Mesendoderm (in vitro differentiated cells): ENCODE measurements at regions not wholly inside any gene's neighbourhood (a gene's known extent, or its start where the extent isn't known, plus 50 kb on each side); places are given as distances from the start of the nearest gene placed in this dataset.

Experiments used
- DNase-seq: peaks from one replicate; pipeline ENCODE4 v3.0.0; 2013
- H2AK5ac ChIP-seq: 2 replicates; pipeline ENCODE4 v1.6.1; 2013; ENCODE audit warnings: low read length, inconsistent platforms
- H2BK120ac ChIP-seq: 2 replicates; pipeline ENCODE4 v1.6.1; 2013; ENCODE audit warnings: low read depth, mild to moderate bottlenecking, low read length, moderate library complexity, mixed read lengths
- H2BK15ac ChIP-seq: replicated peaks from 2 replicates; pipeline ENCODE4 v1.6.1; 2013; ENCODE audit warnings: low read depth, mild to moderate bottlenecking, moderate library complexity
- H2BK5ac ChIP-seq: 2 replicates; pipeline ENCODE4 v1.6.1; 2013; ENCODE audit warnings: low read length, inconsistent platforms
- H3K18ac ChIP-seq: 2 replicates; pipeline ENCODE4 v1.6.1; 2013; ENCODE audit warnings: mild to moderate bottlenecking, low read length, mixed read lengths
- H3K23ac ChIP-seq: one replicate; pipeline ENCODE4 v1.6.1; 2013; ENCODE audit warnings: low read length
- H3K27ac ChIP-seq: 2 replicates; pipeline ENCODE4 v1.5.1; 2013; ENCODE audit warnings: low read depth, mild to moderate bottlenecking, inconsistent platforms, low read length, moderate library complexity
- H3K27me3 ChIP-seq: 2 replicates; pipeline ENCODE4 v1.6.1; 2013; ENCODE audit warnings: low read length, control low read depth, mild to moderate bottlenecking, inconsistent platforms; ENCODE audit not compliant: insufficient read depth, poor library complexity
- H3K36me3 ChIP-seq: 2 replicates; pipeline ENCODE4 v1.6.1; 2013; ENCODE audit warnings: low read length, inconsistent platforms; ENCODE audit not compliant: control insufficient read depth, insufficient read depth
- H3K4ac ChIP-seq: one replicate; pipeline ENCODE4 v1.6.1; 2013; ENCODE audit warnings: low read depth, mild to moderate bottlenecking, low read length, moderate library complexity
- H3K4me1 ChIP-seq: 2 replicates; pipeline ENCODE4 v1.6.1; 2013; ENCODE audit warnings: low read depth, low read length, inconsistent platforms; ENCODE audit not compliant: control insufficient read depth
- H3K4me2 ChIP-seq: 2 replicates; pipeline ENCODE4 v1.6.1; 2013; ENCODE audit warnings: low read length
- H3K4me3 ChIP-seq: 2 replicates; pipeline ENCODE4 v1.5.1; 2013; ENCODE audit warnings: mild to moderate bottlenecking, low read length
- H3K56ac ChIP-seq: one replicate; pipeline ENCODE4 v1.6.1; 2013; ENCODE audit warnings: low read length
- H3K79me1 ChIP-seq: 2 replicates; pipeline ENCODE4 v1.6.1; 2013; ENCODE audit warnings: low read length, inconsistent platforms
- H3K79me2 ChIP-seq: 2 replicates; pipeline ENCODE4 v1.6.1; 2013; ENCODE audit warnings: mild to moderate bottlenecking, low read length; ENCODE audit not compliant: control insufficient read depth, insufficient read depth
- H3K9ac ChIP-seq: 2 replicates; pipeline ENCODE4 v1.6.1; 2013; ENCODE audit warnings: low read length, inconsistent platforms
- H4K5ac ChIP-seq: one replicate; pipeline ENCODE4 v1.6.1; 2013; ENCODE audit warnings: low read length
- H4K8ac ChIP-seq: one replicate; pipeline ENCODE4 v1.6.1; 2013; ENCODE audit warnings: low read depth, mild to moderate bottlenecking, control low read depth, low read length, moderate library complexity
- WGBS: extraction: QIAGEN DNeasy Blood & Tissue Kit; methylation state at CpG from one replicate; pipeline ENCODE4 v1.1.7; 2013; ENCODE audit warnings: low lambda C conversion rate, missing lambda C conversion rate; ENCODE audit not compliant: insufficient coverage; ENCODE audit errors: extremely low coverage; 5-methylcytosine and 5-hydroxymethylcytosine counted together

GRCh38 chr1:5685446-5686040 lies 306.7 kb downstream of the NPHP4 start:
- Histone ChIP-seq H3K9ac (no peak overlapping the region), H3K18ac (no peak overlapping the region), H3K23ac (no peak overlapping the region), H3K27ac (no peak overlapping the region), H2BK5ac (no peak overlapping the region), H3K4me3 (no peak overlapping the region), H3K79me2 (no peaks in the 10 kb centered on the region), H3K36me3 (no peaks in the 10 kb centered on the region), H3K4me2 (no peak overlapping the region), H3K56ac (no peak overlapping the region), H2BK120ac (no peak overlapping the region), H4K5ac (no peak overlapping the region), H3K4ac (no peak overlapping the region), H3K4me1 (peaks cover 7% of the 10 kb centered on the region), H2BK15ac (no peak overlapping the region), H3K27me3 (no peaks in the 10 kb centered on the region), H3K79me1 (no peaks in the 10 kb centered on the region), H2AK5ac (no peak overlapping the region), H4K8ac (no peak overlapping the region)
- WGBS: no CpG with 5 or more reads among the region's 10 CpGs
- DNase-seq: no peak

- no peaks in the 10 kb centered on the region for H3K79me1 ChIP-seq
- no peaks in the 10 kb centered on the region for H3K27me3 ChIP-seq
- no peak overlapping the region for H3K9ac ChIP-seq
- H3K4me3 ChIP-seq: no peak overlapping the region
- no peak overlapping the region for H3K23ac ChIP-seq
- DNase-seq: no peak
- H3K27ac ChIP-seq: no peak overlapping the region
- H3K4ac ChIP-seq: no peak overlapping the region
- H3K18ac ChIP-seq: no peak overlapping the region
- no peak overlapping the region for H3K56ac ChIP-seq
- no peak overlapping the region for H4K8ac ChIP-seq
- no peak overlapping the region for H3K4me2 ChIP-seq
- no peaks in the 10 kb centered on the region for H3K36me3 ChIP-seq
- no peak overlapping the region for H2BK15ac ChIP-seq
- no peak overlapping the region for H2BK5ac ChIP-seq
- no peak overlapping the region for H4K5ac ChIP-seq
- H2BK120ac ChIP-seq: no peak overlapping the region
- H3K4me1 ChIP-seq: peaks cover 2% of the 10 kb centered on the region
- no peak overlapping the region for H2AK5ac ChIP-seq
- no peaks in the 10 kb centered on the region for H3K79me2 ChIP-seq
- no CpG with 5 or more reads among the region's 11 CpGs for WGBS
Measured at GRCh38 chr1:5684791-5685190, 307.4 kb downstream of the NPHP4 start.

- Histone ChIP-seq H3K4ac (no peak overlapping the region), H3K79me1 (no peaks in the 10 kb centered on the region), H3K56ac (no peak overlapping the region), H3K27ac (no peak overlapping the region), H3K9ac (no peak overlapping the region), H4K5ac (no peak overlapping the region), H3K18ac (no peak overlapping the region), H2AK5ac (no peak overlapping the region), H3K27me3 (no peaks in the 10 kb centered on the region), H2BK120ac (no peak overlapping the region), H2BK5ac (no peak overlapping the region), H3K36me3 (no peaks in the 10 kb centered on the region), H3K23ac (no peak overlapping the region), H2BK15ac (no peak overlapping the region), H3K4me1 (peaks cover 2% of the 10 kb centered on the region), H3K4me3 (no peak overlapping the region), H3K4me2 (no peak overlapping the region), H3K79me2 (no peaks in the 10 kb centered on the region), H4K8ac (no peak overlapping the region)
- peak; percentile 88 for DNase-seq
- no CpG with 5 or more reads among the region's 2 CpGs for WGBS
Measured at GRCh38 chr1:5683446-5683845, 308.8 kb downstream of the NPHP4 start.

GRCh38 chr1:5682626-5683225 lies 309.5 kb downstream of the NPHP4 start:
- H3K4me1 ChIP-seq: peaks cover 2% of the 10 kb centered on the region
- no peaks in the 10 kb centered on the region for H3K27me3 ChIP-seq
- no peaks in the 10 kb centered on the region for H3K79me1 ChIP-seq
- H2BK120ac ChIP-seq: no peak overlapping the region
- H3K36me3 ChIP-seq: no peaks in the 10 kb centered on the region
- H3K9ac ChIP-seq: no peak overlapping the region
- no peak overlapping the region for H4K5ac ChIP-seq
- H3K56ac ChIP-seq: no peak overlapping the region
- H3K4me2 ChIP-seq: no peak overlapping the region
- no peak overlapping the region for H2AK5ac ChIP-seq
- no peak overlapping the region for H3K4ac ChIP-seq
- no peak overlapping the region for H3K27ac ChIP-seq
- H2BK15ac ChIP-seq: no peak overlapping the region
- no peak overlapping the region for H3K18ac ChIP-seq
- H3K23ac ChIP-seq: no peak overlapping the region
- DNase-seq: no peak
- H3K4me3 ChIP-seq: no peak overlapping the region
- no peak overlapping the region for H2BK5ac ChIP-seq
- WGBS: no CpG with 5 or more reads among the region's 16 CpGs
- H3K79me2 ChIP-seq: no peaks in the 10 kb centered on the region
- H4K8ac ChIP-seq: no peak overlapping the region

GRCh38 chr1:5681654-5682053 lies 310.6 kb downstream of the NPHP4 start:
- H3K4ac ChIP-seq: no peak overlapping the region
- H3K4me1 ChIP-seq: no peaks in the 10 kb centered on the region
- no peaks in the 10 kb centered on the region for H3K36me3 ChIP-seq
- H3K9ac ChIP-seq: no peak overlapping the region
- no peak overlapping the region for H3K4me2 ChIP-seq
- no peak overlapping the region for H2BK5ac ChIP-seq
- H3K56ac ChIP-seq: no peak overlapping the region
- no peak overlapping the region for H2BK15ac ChIP-seq
- no peaks in the 10 kb centered on the region for H3K27me3 ChIP-seq
- no peak overlapping the region for H3K23ac ChIP-seq
- H3K79me2 ChIP-seq: no peaks in the 10 kb centered on the region
- WGBS: no CpG with 5 or more reads among the region's 6 CpGs
- no peak overlapping the region for H4K8ac ChIP-seq
- H3K4me3 ChIP-seq: no peak overlapping the region
- no peaks in the 10 kb centered on the region for H3K79me1 ChIP-seq
- H3K27ac ChIP-seq: no peak overlapping the region
- H4K5ac ChIP-seq: no peak overlapping the region
- H2BK120ac ChIP-seq: no peak overlapping the region
- no peak for DNase-seq
- H2AK5ac ChIP-seq: no peak overlapping the region
- no peak overlapping the region for H3K18ac ChIP-seq

GRCh38 chr1:5680600-5680999 lies 311.6 kb downstream of the NPHP4 start:
- H4K8ac ChIP-seq: no peak overlapping the region
- H3K79me2 ChIP-seq: no peaks in the 10 kb centered on the region
- no peak overlapping the region for H3K56ac ChIP-seq
- no peak overlapping the region for H3K27ac ChIP-seq
- H3K4me2 ChIP-seq: no peak overlapping the region
- no peak overlapping the region for H3K9ac ChIP-seq
- DNase-seq: no peak
- no peaks in the 10 kb centered on the region for H3K36me3 ChIP-seq
- no peak overlapping the region for H3K23ac ChIP-seq
- H2BK15ac ChIP-seq: no peak overlapping the region
- no peak overlapping the region for H4K5ac ChIP-seq
- WGBS: no CpG with 5 or more reads among the region's 4 CpGs
- H3K4me1 ChIP-seq: no peaks in the 10 kb centered on the region
- H3K4me3 ChIP-seq: no peak overlapping the region
- H2AK5ac ChIP-seq: no peak overlapping the region
- H3K18ac ChIP-seq: no peak overlapping the region
- no peaks in the 10 kb centered on the region for H3K27me3 ChIP-seq
- no peak overlapping the region for H2BK120ac ChIP-seq
- no peak overlapping the region for H2BK5ac ChIP-seq
- H3K79me1 ChIP-seq: no peaks in the 10 kb centered on the region
- H3K4ac ChIP-seq: no peak overlapping the region
